GM13976 (cell line): ENCODE measurements at regions not wholly inside any gene's neighbourhood (a gene's known extent, or its start where the extent isn't known, plus 50 kb on each side); places are given as distances from the start of the nearest gene placed in this dataset.

Experiments
- DNase-seq: peaks from one replicate; pipeline ENCODE4 v3.0.0; 2012; ENCODE audit warnings: low spot score
- in situ Hi-C: fragments of 300-500 bp; cut with MboI; formaldehyde crosslinking; loops from one replicate; pipeline ENCODE4 v1.12.0; 2022; ENCODE audit warnings: low sequenced_read_pairs, mixed read lengths, inconsistent platforms; ENCODE audit not compliant: unreplicated experiment
- TF ChIP-seq, protein P1 (sequence below): IDR thresholded peaks from 2 replicates; pipeline ENCODE4 v1.5.1; 2012; ENCODE audit warnings: borderline replicate concordance, mild to moderate bottlenecking; ENCODE audit not compliant: insufficient read depth; ENCODE audit errors: extremely low read depth, missing control alignments, control extremely low read depth

DNA sequence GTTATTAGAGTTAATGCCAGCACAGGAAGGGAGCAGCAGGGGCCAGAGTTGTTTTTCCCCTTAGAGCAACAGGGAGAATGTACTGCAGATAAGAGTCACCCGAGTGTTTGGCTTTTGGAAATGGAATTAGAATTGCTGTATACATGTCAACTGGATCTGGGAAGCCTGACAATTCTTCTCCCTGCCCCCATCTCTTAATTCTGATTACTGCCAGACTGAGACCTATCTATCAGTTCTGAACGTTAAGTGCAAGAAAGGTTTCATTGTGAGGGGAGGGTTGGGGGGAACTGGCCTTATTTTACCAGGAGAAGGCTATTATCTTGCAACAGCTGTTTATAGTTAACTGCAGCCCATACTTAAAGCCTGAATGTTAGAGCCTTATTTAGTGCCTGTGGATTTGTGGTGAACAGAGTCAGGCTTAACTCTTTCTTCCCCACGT is 424.5 kb upstream of the CDH11 start:
- TF ChIP-seq, protein P1, sequence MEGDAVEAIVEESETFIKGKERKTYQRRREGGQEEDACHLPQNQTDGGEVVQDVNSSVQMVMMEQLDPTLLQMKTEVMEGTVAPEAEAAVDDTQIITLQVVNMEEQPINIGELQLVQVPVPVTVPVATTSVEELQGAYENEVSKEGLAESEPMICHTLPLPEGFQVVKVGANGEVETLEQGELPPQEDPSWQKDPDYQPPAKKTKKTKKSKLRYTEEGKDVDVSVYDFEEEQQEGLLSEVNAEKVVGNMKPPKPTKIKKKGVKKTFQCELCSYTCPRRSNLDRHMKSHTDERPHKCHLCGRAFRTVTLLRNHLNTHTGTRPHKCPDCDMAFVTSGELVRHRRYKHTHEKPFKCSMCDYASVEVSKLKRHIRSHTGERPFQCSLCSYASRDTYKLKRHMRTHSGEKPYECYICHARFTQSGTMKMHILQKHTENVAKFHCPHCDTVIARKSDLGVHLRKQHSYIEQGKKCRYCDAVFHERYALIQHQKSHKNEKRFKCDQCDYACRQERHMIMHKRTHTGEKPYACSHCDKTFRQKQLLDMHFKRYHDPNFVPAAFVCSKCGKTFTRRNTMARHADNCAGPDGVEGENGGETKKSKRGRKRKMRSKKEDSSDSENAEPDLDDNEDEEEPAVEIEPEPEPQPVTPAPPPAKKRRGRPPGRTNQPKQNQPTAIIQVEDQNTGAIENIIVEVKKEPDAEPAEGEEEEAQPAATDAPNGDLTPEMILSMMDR = no peak
- DNase-seq = no peak
- in situ Hi-C loops = no loop called here

DNA sequence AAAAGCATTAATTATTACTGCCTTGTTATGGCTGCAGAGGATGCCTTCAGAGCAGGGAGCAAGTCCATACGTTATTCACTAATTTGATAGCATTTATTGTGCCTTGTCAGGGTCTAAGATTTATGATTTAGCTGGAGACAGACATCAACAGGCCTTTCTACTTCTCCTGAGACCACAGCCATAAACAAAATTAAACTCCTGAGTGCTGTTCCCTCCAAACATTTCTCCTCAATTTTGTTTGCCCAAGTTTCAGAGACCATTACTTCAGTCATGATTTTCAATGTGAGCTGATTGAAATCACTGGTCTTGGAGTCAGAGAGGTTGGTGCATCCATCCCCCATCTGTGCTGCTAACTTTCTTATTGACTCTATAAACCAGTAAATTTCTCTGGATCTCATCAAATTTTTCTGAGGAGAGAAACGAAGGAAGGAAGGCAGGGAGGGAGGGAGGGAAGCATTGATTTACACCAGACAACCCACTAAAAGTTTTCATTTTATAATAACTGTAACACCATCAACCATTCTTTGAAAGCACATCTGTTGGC is 423.6 kb upstream of the CDH11 start:
- in situ Hi-C loops = no loop called here
- no peak for DNase-seq
- TF ChIP-seq, protein P1 = no peak

DNA sequence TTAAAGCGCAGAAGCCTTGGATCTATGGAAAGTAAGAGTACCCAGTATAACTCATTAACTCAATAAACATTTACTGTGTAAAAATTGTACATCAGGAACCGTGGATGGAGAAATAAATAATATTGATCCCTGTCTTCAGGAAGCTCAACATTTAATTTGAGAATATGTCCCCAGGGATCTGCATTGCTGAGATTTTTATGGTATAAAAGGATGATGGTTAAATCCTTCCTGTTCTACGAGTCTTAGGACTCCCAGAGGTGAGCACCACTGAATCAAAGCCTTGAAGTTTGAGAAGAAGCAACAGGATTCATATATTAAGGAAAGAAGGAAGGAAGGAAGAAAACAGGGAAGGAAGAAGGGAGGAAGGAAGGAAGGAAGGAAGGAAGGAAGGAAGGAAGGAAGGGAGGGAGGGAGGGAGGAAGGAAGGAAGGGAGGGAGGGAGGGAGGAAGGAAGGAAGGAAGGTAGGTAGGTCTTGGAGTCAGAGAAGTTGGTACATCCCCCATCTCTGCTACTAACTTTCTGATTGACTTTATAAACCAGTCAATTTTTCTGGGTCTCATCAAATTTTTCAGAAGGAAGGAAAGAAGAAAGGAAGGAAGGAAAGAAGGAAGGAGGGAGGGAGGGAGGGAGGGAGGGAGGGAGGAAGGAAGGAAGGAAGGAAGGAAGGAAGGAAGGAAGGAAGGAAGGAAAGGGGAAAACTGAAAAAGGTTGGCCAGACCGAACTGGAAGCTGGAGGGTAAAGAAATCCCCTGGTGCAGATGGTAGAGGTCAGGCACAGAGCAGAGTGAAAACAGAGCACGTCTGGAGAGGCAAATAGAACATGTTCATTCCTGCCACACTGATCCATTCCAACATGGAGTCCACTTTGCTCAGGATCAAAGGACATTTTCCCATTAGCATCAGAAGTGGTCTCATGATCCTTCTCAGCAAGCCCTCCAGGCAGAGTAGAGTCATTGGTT is 422.2 kb upstream of the CDH11 start:
- in situ Hi-C loops = no loop called here
- no peak for DNase-seq
- TF ChIP-seq, protein P1 = no peak

GRCh38 chr16:65541646-65542045 is 419.8 kb upstream of the CDH11 start:
- no peak for DNase-seq
- in situ Hi-C loops = no loop called here
- TF ChIP-seq, protein P1 = no peak

DNA sequence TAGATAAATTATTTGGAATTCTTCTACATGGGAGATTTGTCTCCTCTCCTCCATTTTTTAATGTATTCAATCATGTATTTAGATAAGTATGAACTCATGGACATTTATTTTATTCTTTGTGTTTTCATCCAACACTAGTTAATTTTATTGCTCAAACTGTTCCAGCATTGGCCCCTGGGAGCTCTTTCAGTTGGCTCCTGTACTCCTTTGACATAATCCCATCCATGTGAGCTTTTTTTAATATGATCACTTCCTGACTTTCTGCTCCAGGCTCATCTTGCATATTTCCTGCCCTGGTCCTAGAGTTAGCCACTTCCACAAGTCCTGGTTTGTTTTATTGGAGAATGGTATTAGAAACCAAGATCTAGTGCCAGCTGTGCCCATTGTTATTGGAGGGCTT is 419.0 kb upstream of the CDH11 start:
- in situ Hi-C loops = no loop called here
- TF ChIP-seq, protein P1 = no peak
- DNase-seq = no peak

GRCh38 chr16:65538976-65539375 is 417.1 kb upstream of the CDH11 start:
- DNase-seq = no peak
- TF ChIP-seq, protein P1 = no peak
- in situ Hi-C loops = no loop called here
